PC-3 (cell line): ENCODE measurements at regions not wholly inside any gene's neighbourhood (a gene's known extent, or its start where the extent isn't known, plus 50 kb on each side); places are given as distances from the start of the nearest gene placed in this dataset.
"Not testable (repeated sequence)": the region's sequence is repeated elsewhere in the genome, so short reads cannot be mapped to it uniquely, and the experiment has no call there.

ENCODE experiments used
- ATAC-seq: fragments of 200-7000 bp; cut with Tn5 transposase; 2 replicates; pipeline ENCODE4 v1.9.1; 2020; ENCODE audit warnings: mild to moderate bottlenecking, moderate library complexity
- BruUV-seq: library from RNA; stranded (reverse); fragments of 400-500 nt; replicated peaks from 2 replicates; lab custom pipeline; 2021; lab: Mats Ljungman, UMichigan
- CTCF ChIA-PET: fragments of 300-600 bp; sonication (Branson Sonifier 250); formaldehyde crosslinking; loops from one replicate; lab custom pipeline; 2022; ENCODE audit warnings: antibody characterized with exemption; lab: Charles Lee
- POLR2A ChIA-PET: fragments of 300-600 bp; sonication (Branson Sonifier 250); formaldehyde crosslinking; loops from one replicate; lab custom pipeline; 2022; ENCODE audit warnings: antibody characterized with exemption; ENCODE audit not compliant: unreplicated experiment; lab: Charles Lee
- DNase-seq: peaks from one replicate; pipeline ENCODE4 v3.0.0-alpha.2; 2015
- H2AFZ ChIP-seq: fragments of 300-600 bp; sonication (generic); 2 replicates; pipeline ENCODE4 v1.6.0; 2016; ENCODE audit warnings: antibody characterized with exemption, low read length
- H3F3A ChIP-seq: fragments of 300-600 bp; sonication (generic); one replicate; pipeline ENCODE4 v1.6.0; 2017; ENCODE audit warnings: antibody characterized with exemption, low read length, control low read depth, mild to moderate bottlenecking; ENCODE audit not compliant: unreplicated experiment
- H3K27ac ChIP-seq: fragments of 300-600 bp; sonication (generic); 2 replicates; pipeline ENCODE4 v1.5.1; 2016; ENCODE audit warnings: mild to moderate bottlenecking, low read length
- H3K27me3 ChIP-seq: fragments of 300-600 bp; sonication (generic); 2 replicates; pipeline ENCODE4 v1.6.1; 2016; ENCODE audit warnings: low read length, mixed read lengths
- H3K36me3 ChIP-seq: fragments of 300-600 bp; sonication (generic); 2 replicates; pipeline ENCODE4 v1.6.1; 2016; ENCODE audit warnings: low read depth, mixed run types, low read length, mixed read lengths
- H3K4me1 ChIP-seq: fragments of 300-600 bp; sonication (generic); 2 replicates; pipeline ENCODE4 v1.5.1; 2016; ENCODE audit warnings: low read length; ENCODE audit not compliant: insufficient read depth
- H3K4me2 ChIP-seq: fragments of 300-600 bp; sonication (generic); 2 replicates; pipeline ENCODE4 v1.6.0; 2016; ENCODE audit warnings: low read length
- H3K4me3 ChIP-seq: fragments of 300-600 bp; sonication (generic); 2 replicates; pipeline ENCODE4 v1.5.1; 2016; ENCODE audit warnings: mild to moderate bottlenecking, low read length, mixed read lengths
- H3K79me2 ChIP-seq: fragments of 300-600 bp; sonication (generic); 2 replicates; pipeline ENCODE4 v1.6.1; 2017; ENCODE audit warnings: low read length, mixed read lengths
- H3K9ac ChIP-seq: fragments of 300-600 bp; sonication (generic); 2 replicates; pipeline ENCODE4 v1.6.0; 2016; ENCODE audit warnings: mild to moderate bottlenecking, low read length
- H3K9me2 ChIP-seq: fragments of 300-600 bp; sonication (generic); replicated peaks from 2 replicates; pipeline ENCODE4 v1.6.1; 2016; ENCODE audit warnings: mixed run types, low read length, mixed read lengths
- H3K9me3 ChIP-seq: fragments of 300-600 bp; sonication (generic); 2 replicates; pipeline ENCODE4 v1.6.1; 2016; ENCODE audit warnings: low read length, mixed read lengths
- H4K20me1 ChIP-seq: fragments of 300-600 bp; sonication (generic); 2 replicates; pipeline ENCODE4 v1.6.1; 2016; ENCODE audit warnings: low read length, mixed read lengths
- CTCF ChIP-seq: fragments of 300-600 bp; sonication (generic); conservative IDR thresholded peaks from 2 replicates; pipeline ENCODE4 v1.5.1; 2017; ENCODE audit warnings: antibody characterized with exemption, low read depth, mild to moderate bottlenecking, low read length
- EZH2 ChIP-seq: fragments of 300-600 bp; sonication (generic); IDR thresholded peaks from one replicate; pipeline ENCODE4 v1.6.1; 2017; ENCODE audit warnings: antibody characterized with exemption, mild to moderate bottlenecking, low read length; ENCODE audit not compliant: unreplicated experiment
- EZH2phosphoT487 ChIP-seq: fragments of 300-600 bp; sonication (generic); IDR thresholded peaks from 2 replicates; pipeline ENCODE4 v1.6.1; 2018; ENCODE audit warnings: mild to moderate bottlenecking, antibody characterized with exemption, low read length, borderline replicate concordance
- intact Hi-C: fragments of 100-400 bp; cut with micrococcal nuclease; formaldehyde crosslinking; loops from 2 replicates; pipeline ENCODE4 v1.9.0; 2023

- ChIA-PET POLR2A (no interaction called here), CTCF (interaction anchor here (0.6 to 1.0 kb wide), 3 partner anchors 17 to 128 kb away, joined by 3 to 4 read pairs (median 3); no protein-coding TSS in a partner anchor)
- Histone ChIP-seq H3F3A (no peaks in the 10 kb centered on the region), H4K20me1 (no peaks in the 10 kb centered on the region), H3K27me3 (peaks cover 80% of the 10 kb centered on the region), H3K4me1 (no peaks in the 10 kb centered on the region), H3K4me3 (no peak overlapping the region), H3K36me3 (no peaks in the 10 kb centered on the region), H3K4me2 (no peak overlapping the region), H3K9me2 (no peaks in the 10 kb centered on the region), H3K27ac (no peak overlapping the region), H3K79me2 (no peaks in the 10 kb centered on the region), H3K9ac (no peak overlapping the region), H3K9me3 (no peaks in the 10 kb centered on the region), H2AFZ (no peak overlapping the region)
- ATAC-seq (peak; percentile 76), DNase-seq (peak; percentile 72)
- intact Hi-C loops = loop anchor here (1.0 kb wide), 1 partner anchor 56 kb away; no protein-coding TSS in a partner anchor
- TF ChIP-seq CTCF = peak; percentile 74
- no peak for TF ChIP-seq EZH2
- BruUV-seq = no TSS peak
Measured at GRCh38 chr11:130979386-130979972, 63.2 kb upstream of the SNX19 start.

DNA sequence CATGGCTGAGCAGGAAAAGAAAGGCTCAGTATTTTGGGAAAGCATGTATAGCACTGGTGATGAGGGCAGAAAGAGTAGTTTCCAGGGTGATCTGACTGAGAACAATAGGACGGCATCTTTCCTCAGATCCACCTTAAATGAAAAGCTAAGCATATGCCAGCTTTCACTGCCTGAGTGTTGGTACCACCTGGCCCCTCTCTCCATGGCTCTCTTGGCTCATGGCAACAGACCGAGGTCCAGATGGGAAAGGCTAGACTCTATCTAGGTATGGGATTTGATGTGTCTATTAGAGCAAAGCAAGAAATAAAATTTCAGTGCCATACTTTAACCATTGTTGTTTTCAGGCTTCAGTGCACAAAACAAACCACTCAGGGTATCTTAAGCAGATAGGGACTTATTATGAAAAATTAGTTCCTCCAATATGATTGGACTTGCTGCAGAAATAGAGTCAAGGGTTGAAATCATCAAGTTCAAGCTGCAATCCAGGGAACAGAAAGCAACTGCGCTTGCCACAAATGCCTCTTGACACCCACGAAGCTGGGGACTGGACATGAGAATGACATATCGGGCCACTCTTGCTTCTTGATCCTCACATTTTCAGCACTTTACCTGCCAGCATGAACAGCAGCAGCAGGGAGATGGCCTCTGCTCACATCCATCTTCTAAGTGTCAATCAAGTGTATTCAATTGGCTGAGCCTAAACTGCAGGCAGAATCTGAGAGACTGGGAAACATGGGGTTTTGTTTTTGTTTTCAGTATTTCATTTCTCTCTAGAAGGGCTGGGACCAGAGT is 64.0 kb upstream of the SNX19 start:
- ATAC-seq (no peak), DNase-seq (no peak)
- Histone ChIP-seq H3K27ac (no peak overlapping the region), H3K9me2 (no peaks in the 10 kb centered on the region), H3F3A (no peaks in the 10 kb centered on the region), H3K36me3 (no peaks in the 10 kb centered on the region), H2AFZ (no peak overlapping the region), H3K9me3 (no peaks in the 10 kb centered on the region), H3K4me3 (no peak overlapping the region), H3K4me2 (no peak overlapping the region), H3K27me3 (peaks cover 73% of the 10 kb centered on the region), H3K79me2 (no peaks in the 10 kb centered on the region), H3K9ac (no peak overlapping the region), H4K20me1 (no peaks in the 10 kb centered on the region), H3K4me1 (no peaks in the 10 kb centered on the region)
- intact Hi-C loops = no loop called here
- ChIA-PET CTCF (interaction anchor here (0.6 to 1.0 kb wide), 3 partner anchors 18 to 127 kb away, joined by 3 to 4 read pairs (median 3); no protein-coding TSS in a partner anchor), POLR2A (interaction anchor here (0.6 kb wide), 1 partner anchor 15 kb away, joined by 8 read pairs; no protein-coding TSS in a partner anchor)
- TF ChIP-seq EZH2phosphoT487 (no peak), CTCF (no peak), EZH2 (no peak)
- BruUV-seq = no TSS peak

GRCh38 chr11:130984241-130984640 is 68.0 kb upstream of the SNX19 start:
- ATAC-seq, BruUV-seq: not testable (repeated sequence)

More at GRCh38 chr11:130984241-130984640, 68.0 kb upstream of the SNX19 start:
- H3K9me2 ChIP-seq, H3K9me3 ChIP-seq, H2AFZ ChIP-seq, H3K9ac ChIP-seq, DNase-seq, H4K20me1 ChIP-seq, H3K4me2 ChIP-seq, H3K79me2 ChIP-seq, H3K4me1 ChIP-seq, intact Hi-C loops, H3K36me3 ChIP-seq, H3K4me3 ChIP-seq, H3F3A ChIP-seq, H3K27ac ChIP-seq, POLR2A ChIA-PET: not testable (repeated sequence)
- peaks cover 39% of the 10 kb centered on the region for H3K27me3 ChIP-seq
- CTCF ChIA-PET = interaction anchor here (0.6 kb wide), 1 partner anchor 68 kb away, joined by 3 read pairs; the partner anchor contains the start of gene SNX19
